ENCODE measurements at regions not wholly inside any gene's neighbourhood (a gene's known extent, or its start where the extent isn't known, plus 50 kb on each side); places are given as distances from the start of the nearest gene placed in this dataset.

GRCh38 chr13:31956980-31957644 is 74.5 kb upstream of the FRY start:
- TF ChIP-seq, protein P1, sequence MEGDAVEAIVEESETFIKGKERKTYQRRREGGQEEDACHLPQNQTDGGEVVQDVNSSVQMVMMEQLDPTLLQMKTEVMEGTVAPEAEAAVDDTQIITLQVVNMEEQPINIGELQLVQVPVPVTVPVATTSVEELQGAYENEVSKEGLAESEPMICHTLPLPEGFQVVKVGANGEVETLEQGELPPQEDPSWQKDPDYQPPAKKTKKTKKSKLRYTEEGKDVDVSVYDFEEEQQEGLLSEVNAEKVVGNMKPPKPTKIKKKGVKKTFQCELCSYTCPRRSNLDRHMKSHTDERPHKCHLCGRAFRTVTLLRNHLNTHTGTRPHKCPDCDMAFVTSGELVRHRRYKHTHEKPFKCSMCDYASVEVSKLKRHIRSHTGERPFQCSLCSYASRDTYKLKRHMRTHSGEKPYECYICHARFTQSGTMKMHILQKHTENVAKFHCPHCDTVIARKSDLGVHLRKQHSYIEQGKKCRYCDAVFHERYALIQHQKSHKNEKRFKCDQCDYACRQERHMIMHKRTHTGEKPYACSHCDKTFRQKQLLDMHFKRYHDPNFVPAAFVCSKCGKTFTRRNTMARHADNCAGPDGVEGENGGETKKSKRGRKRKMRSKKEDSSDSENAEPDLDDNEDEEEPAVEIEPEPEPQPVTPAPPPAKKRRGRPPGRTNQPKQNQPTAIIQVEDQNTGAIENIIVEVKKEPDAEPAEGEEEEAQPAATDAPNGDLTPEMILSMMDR (IDR thresholded peaks at IDR 0.05; ENCODE audit: low read depth, low read length) = no peak
- no peak for DNase-seq (ENCODE audit: extremely low read depth, low read depth)

- no peak for DNase-seq (ENCODE audit: extremely low read depth, low read depth)
- TF ChIP-seq, protein P1 (IDR thresholded peaks at IDR 0.05; ENCODE audit: low read depth, low read length) = no peak
Observed at GRCh38 chr13:31957772-31958171, 73.8 kb upstream of the FRY start.

- TF ChIP-seq, protein P1 (IDR thresholded peaks at IDR 0.05; ENCODE audit: low read depth, low read length) = no peak
- DNase-seq (ENCODE audit: extremely low read depth, low read depth) = no peak
Observed at GRCh38 chr13:31962731-31963370, 68.7 kb upstream of the FRY start.

- TF ChIP-seq, protein P1 (IDR thresholded peaks at IDR 0.05; ENCODE audit: low read depth, low read length) = no peak
- no peak for DNase-seq (ENCODE audit: extremely low read depth, low read depth)
Observed at GRCh38 chr13:31963631-31964030, 67.9 kb upstream of the FRY start.

- no peak for DNase-seq (ENCODE audit: extremely low read depth, low read depth)
- TF ChIP-seq, protein P1 (IDR thresholded peaks at IDR 0.05; ENCODE audit: low read depth, low read length) = no peak
Observed at GRCh38 chr13:31964168-31964567, 67.4 kb upstream of the FRY start.

- TF ChIP-seq, protein P1 (IDR thresholded peaks at IDR 0.05; ENCODE audit: low read depth, low read length) = no peak
Observed at GRCh38 chr13:31965361-31966066, 66.1 kb upstream of the FRY start.

GRCh38 chr13:31967155-31967554 is 64.4 kb upstream of the FRY start:
- no peak for DNase-seq (ENCODE audit: extremely low read depth, low read depth)
- TF ChIP-seq, protein P1 (IDR thresholded peaks at IDR 0.05; ENCODE audit: low read depth, low read length) = no peak

More at GRCh38 chr13:31965361-31966066, 66.1 kb upstream of the FRY start:
- DNase-seq (ENCODE audit: extremely low read depth, low read depth) = no peak
